Vagina (tissue), 2 donors: ENCODE measurements at regions not wholly inside any gene's neighbourhood (a gene's known extent, or its start where the extent isn't known, plus 50 kb on each side); places are given as distances from the start of the nearest gene placed in this dataset.

Experiments used
- DNase-seq, 2 donors: peaks; one replicate each; pipeline ENCODE4 v3.0.0-alpha.2; 2017; ENCODE audit errors: extremely low spot score in 2 of 2
- H3K27ac ChIP-seq: fragments of 200-600 bp; sonication (generic); one replicate; pipeline ENCODE4 v1.5.1; 2019
- H3K27me3 ChIP-seq: fragments of 200-600 bp; sonication (generic); one replicate; pipeline ENCODE4 v1.5.1; 2019
- H3K36me3 ChIP-seq, 2 donors: fragments of 200-600 bp; sonication (generic); one replicate each; pipeline ENCODE4 v1.5.1; 2017 to 2019
- H3K4me1 ChIP-seq: fragments of 200-600 bp; sonication (generic); one replicate; pipeline ENCODE4 v1.5.1; 2019
- H3K4me3 ChIP-seq, 2 donors: fragments of 200-600 bp; sonication (generic); 1 replicate in 1 of 2; 2 replicates in 1 of 2; pipeline ENCODE4 v1.5.1; 2016 to 2019
- H3K9me3 ChIP-seq: fragments of 200-600 bp; sonication (generic); one replicate; pipeline ENCODE4 v1.5.1; 2019
- POLR2A ChIP-seq, 2 donors: fragments of 450-650 bp; IDR thresholded peaks; one replicate each; pipeline ENCODE4 v1.6.1; 2017; ENCODE audit warnings: antibody characterized with exemption in 2 of 2, mild to moderate bottlenecking in 2 of 2, moderate library complexity in 2 of 2
- POLR2AphosphoS5 ChIP-seq, 2 donors: sonication (generic); formaldehyde crosslinking; IDR thresholded peaks; one replicate each; pipeline ENCODE4 v1.9.0; 2017; ENCODE audit warnings: antibody characterized with exemption in 2 of 2, mild to moderate bottlenecking in 2 of 2, low read depth in 1 of 2; ENCODE audit not compliant: insufficient read depth in 1 of 2
- intact Hi-C: fragments of 100-400 bp; cut with DNase I; formaldehyde crosslinking; loops from one replicate; pipeline ENCODE4 v1.15.1; 2023
- TF ChIP-seq, protein P1 (sequence below), 3 experiments: fragments of 450-650 bp in 2 of 3; fragments of 200-600 bp in 1 of 3; sonication (generic) in 1 of 3; IDR thresholded peaks; one replicate each; pipeline ENCODE4 v1.5.1; 2017 to 2019; ENCODE audit warnings: antibody characterized with exemption in 3 of 3, mild to moderate bottlenecking in 2 of 3, moderate library complexity in 2 of 3

GRCh38 chr4:135385830-135386581 lies 1184.4 kb upstream of the PABPC4L start:
- no peaks in the 10 kb centered on the region for H3K27me3 ChIP-seq
- TF ChIP-seq POLR2A (IDR thresholded peaks at IDR 0.05) (no peak), POLR2AphosphoS5 (IDR thresholded peaks at IDR 0.05; ENCODE audit: insufficient read depth in 1 of 2, low read depth in 1 of 2) (no peak)
- intact Hi-C loops, result no loop called here
- H3K4me3 ChIP-seq, result no peak overlapping the region
- H3K36me3 ChIP-seq, result no peaks in the 10 kb centered on the region
- no peaks in the 10 kb centered on the region for H3K4me1 ChIP-seq
- H3K27ac ChIP-seq, result no peak overlapping the region
- no peaks in the 10 kb centered on the region for H3K9me3 ChIP-seq
- no peak for DNase-seq

DNA sequence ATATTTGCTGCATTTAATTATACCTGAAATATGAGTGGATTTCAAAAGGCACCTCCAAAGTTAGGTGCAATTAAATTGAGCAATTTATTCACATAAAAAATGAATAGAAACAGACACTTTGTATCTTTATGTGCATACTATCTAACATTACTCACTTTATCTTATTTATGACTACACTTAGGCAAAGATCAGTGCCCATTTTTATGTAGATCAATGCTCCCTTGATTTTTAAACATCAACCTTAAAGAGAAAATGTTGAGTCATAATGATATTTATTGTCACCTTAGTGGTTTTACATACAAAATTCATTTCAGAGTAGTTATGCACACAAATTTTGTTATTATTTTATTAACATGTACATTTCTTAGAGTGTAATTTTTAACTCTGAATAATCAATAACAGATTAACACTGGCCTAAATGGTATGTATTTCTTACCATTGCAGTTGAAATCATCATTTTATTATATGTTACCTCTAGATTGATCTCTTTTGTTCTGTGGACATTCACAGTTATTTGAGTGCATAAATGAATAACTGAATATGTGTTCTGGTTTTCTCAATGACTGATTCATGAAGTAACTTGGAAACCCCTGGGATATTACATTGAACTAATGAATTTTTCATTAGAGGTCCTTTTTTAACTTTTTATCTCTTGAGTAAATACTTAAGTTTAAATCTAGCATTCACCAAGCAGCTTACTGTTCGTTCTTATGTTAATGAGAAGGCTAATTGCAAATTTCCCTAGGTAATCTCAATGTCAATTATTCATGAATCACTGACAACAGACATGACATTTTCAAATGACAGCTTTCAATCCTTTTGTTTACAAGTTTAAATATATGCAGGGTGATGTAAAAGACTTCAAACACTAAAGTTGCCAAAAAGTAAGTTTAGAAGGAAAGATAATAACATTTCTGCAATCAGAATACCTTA lies 1182.0 kb upstream of the PABPC4L start:
- no peak for DNase-seq
- TF ChIP-seq, protein P1, sequence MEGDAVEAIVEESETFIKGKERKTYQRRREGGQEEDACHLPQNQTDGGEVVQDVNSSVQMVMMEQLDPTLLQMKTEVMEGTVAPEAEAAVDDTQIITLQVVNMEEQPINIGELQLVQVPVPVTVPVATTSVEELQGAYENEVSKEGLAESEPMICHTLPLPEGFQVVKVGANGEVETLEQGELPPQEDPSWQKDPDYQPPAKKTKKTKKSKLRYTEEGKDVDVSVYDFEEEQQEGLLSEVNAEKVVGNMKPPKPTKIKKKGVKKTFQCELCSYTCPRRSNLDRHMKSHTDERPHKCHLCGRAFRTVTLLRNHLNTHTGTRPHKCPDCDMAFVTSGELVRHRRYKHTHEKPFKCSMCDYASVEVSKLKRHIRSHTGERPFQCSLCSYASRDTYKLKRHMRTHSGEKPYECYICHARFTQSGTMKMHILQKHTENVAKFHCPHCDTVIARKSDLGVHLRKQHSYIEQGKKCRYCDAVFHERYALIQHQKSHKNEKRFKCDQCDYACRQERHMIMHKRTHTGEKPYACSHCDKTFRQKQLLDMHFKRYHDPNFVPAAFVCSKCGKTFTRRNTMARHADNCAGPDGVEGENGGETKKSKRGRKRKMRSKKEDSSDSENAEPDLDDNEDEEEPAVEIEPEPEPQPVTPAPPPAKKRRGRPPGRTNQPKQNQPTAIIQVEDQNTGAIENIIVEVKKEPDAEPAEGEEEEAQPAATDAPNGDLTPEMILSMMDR (IDR thresholded peaks at IDR 0.05), result no peak
- TF ChIP-seq POLR2A (IDR thresholded peaks at IDR 0.05), result no peak
- no peak for TF ChIP-seq POLR2AphosphoS5 (IDR thresholded peaks at IDR 0.05; ENCODE audit: insufficient read depth in 1 of 2, low read depth in 1 of 2)

GRCh38 chr4:135382280-135382959 lies 1180.8 kb upstream of the PABPC4L start:
- DNase-seq, result no peak
- Histone ChIP-seq H3K36me3 (no peaks in the 10 kb centered on the region), H3K4me3 (no peak overlapping the region), H3K9me3 (no peaks in the 10 kb centered on the region), H3K27me3 (no peaks in the 10 kb centered on the region), H3K4me1 (no peaks in the 10 kb centered on the region), H3K27ac (no peak overlapping the region)
- TF ChIP-seq POLR2AphosphoS5 (IDR thresholded peaks at IDR 0.05; ENCODE audit: insufficient read depth in 1 of 2, low read depth in 1 of 2) (no peak), POLR2A (IDR thresholded peaks at IDR 0.05) (no peak)
- TF ChIP-seq, protein P1 (IDR thresholded peaks at IDR 0.05), result no peak
- intact Hi-C loops, result no loop called here

More for the DNA sequence above, 1182.0 kb upstream of the PABPC4L start:
- Histone ChIP-seq H3K4me3 (no peak overlapping the region), H3K4me1 (no peaks in the 10 kb centered on the region), H3K27ac (no peak overlapping the region), H3K27me3 (no peaks in the 10 kb centered on the region), H3K9me3 (no peaks in the 10 kb centered on the region), H3K36me3 (no peaks in the 10 kb centered on the region)
- intact Hi-C loops, result no loop called here

GRCh38 chr4:135372131-135372530 lies 1170.5 kb upstream of the PABPC4L start:
- H3K9me3 ChIP-seq, result no peaks in the 10 kb centered on the region
- H3K36me3 ChIP-seq, result no peaks in the 10 kb centered on the region
- no peak for DNase-seq
- no peaks in the 10 kb centered on the region for H3K4me1 ChIP-seq
- no peak overlapping the region for H3K27ac ChIP-seq
- H3K27me3 ChIP-seq, result no peaks in the 10 kb centered on the region
- intact Hi-C loops, result no loop called here
- no peak for TF ChIP-seq POLR2A (IDR thresholded peaks at IDR 0.05)
- TF ChIP-seq POLR2AphosphoS5 (IDR thresholded peaks at IDR 0.05; ENCODE audit: insufficient read depth in 1 of 2, low read depth in 1 of 2), result no peak
- TF ChIP-seq, protein P1 (IDR thresholded peaks at IDR 0.05), result no peak
- no peak overlapping the region for H3K4me3 ChIP-seq

DNA sequence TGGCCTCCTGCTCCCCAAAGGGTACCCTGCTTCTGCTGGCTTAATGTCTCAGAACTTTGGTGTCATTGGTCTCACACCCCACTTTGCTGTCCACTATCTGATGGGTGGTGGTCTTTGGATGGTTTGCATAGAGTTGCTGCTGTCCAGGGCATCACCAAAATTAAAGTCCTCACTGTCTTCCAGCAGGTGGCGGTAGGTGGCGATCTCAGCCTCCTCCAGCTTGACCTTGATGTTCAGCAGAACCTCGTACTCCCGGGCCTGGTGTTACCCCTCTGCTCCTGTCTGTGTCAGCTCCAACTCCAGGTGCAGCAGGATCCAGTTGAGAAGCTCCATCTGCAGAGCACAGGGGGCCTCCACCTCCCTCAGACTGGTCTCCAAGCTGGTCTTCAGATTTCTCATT lies 1169.5 kb upstream of the PABPC4L start:
- no peak for DNase-seq
- Histone ChIP-seq H3K4me1 (no peaks in the 10 kb centered on the region), H3K4me3 (no peak overlapping the region), H3K27me3 (no peaks in the 10 kb centered on the region), H3K36me3 (no peaks in the 10 kb centered on the region), H3K27ac (no peak overlapping the region), H3K9me3 (no peaks in the 10 kb centered on the region)
- no peak for TF ChIP-seq POLR2A (IDR thresholded peaks at IDR 0.05)
- TF ChIP-seq, protein P1 (IDR thresholded peaks at IDR 0.05), result no peak
- no peak for TF ChIP-seq POLR2AphosphoS5 (IDR thresholded peaks at IDR 0.05; ENCODE audit: insufficient read depth in 1 of 2, low read depth in 1 of 2)
- intact Hi-C loops, result no loop called here
